ENCODE measurements at regions not wholly inside any gene's neighbourhood (a gene's known extent, or its start where the extent isn't known, plus 50 kb on each side); places are given as distances from the start of the nearest gene placed in this dataset.
"Not testable (repeated sequence)": the region's sequence is repeated elsewhere in the genome, so short reads cannot be mapped to it uniquely, and the experiment has no call there.

GRCh38 chr6:3961581-3962215, 112.5 kb downstream of the FAM50B start:
- DNase-seq (ENCODE audit: low spot score) = no peak

DNA sequence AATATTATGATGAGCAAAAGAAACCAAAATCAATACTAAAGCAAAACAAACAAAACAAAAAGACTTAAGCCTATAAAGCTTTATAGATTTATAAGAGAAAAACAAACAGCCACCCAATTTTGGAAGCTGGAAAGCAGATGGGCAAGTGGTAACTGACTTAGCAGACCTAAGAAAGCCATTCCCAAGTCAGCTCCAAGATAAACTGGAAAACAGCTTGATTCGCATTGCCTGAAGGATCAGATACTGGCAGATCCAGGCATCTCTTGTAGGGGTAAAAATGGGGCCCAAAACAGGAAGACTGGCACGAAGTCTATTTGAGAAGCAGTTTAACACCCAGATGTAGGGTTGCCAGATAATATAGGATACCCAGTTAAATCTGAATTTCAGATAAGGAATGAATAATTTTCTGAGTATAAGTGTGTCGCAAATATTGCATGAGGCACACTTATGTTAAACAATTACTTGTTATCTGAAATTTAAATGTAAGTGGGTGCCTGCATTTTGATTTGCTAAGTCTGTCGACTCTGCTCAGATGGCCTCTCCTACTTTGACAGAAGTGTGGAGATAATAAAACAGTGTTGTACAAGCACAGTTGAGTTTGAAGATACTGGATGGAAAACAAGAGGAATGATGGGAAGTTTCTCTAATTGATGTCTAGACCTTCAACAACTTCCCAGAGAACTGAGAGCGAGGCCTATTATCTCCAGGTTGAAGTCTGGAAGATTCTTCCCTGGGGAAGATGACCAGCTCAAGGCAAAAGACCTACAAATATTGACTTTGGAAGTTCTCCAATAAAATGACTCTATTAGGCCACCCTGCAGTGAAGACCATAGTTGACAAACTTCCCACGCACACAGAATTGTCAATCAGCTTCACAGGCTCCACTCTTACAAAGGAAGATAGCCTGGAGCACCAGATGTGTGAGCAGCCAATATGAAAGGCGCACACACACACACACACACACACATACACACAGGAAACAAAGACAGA, 113.4 kb downstream of the FAM50B start:
- DNase-seq (ENCODE audit: low spot score) = no peak

GRCh38 chr6:3963426-3963825, 114.3 kb downstream of the FAM50B start:
- DNase-seq (ENCODE audit: low spot score) = no peak

DNA sequence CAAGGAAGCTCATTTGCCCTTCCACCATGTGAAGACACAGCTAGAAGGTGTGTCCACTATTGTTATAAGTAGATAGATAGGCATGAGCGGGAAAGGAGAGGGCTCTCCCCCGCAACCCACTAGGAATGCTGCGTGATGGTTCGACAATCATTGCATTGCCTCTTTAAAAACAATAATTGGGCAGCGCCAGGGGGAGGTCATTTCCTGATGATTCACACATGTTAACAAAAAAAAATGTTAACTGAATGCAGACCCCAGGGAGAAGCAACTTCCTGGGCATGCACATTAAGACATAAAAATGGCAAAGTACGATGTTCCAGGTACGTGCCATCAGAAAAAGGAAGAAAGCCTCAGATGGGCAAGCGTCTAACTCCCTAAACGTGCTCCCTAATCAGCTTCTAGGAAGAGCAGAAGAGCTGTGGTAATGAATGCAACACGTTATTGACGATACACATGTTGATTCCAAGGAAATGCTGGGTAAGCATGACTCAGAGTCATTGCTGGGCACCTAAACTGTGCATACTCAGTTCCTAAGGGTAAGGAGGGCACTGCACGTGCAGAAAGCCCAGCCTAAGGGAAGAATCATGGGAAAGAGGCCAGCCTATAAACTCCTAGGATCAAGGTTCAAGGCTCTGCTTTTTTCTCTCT, 113.7 kb downstream of the FAM217A start:
- no peak for DNase-seq (ENCODE audit: low spot score)

GRCh38 chr6:3966426-3966825, 112.5 kb downstream of the FAM217A start:
- DNase-seq (ENCODE audit: low spot score) = no peak

DNA sequence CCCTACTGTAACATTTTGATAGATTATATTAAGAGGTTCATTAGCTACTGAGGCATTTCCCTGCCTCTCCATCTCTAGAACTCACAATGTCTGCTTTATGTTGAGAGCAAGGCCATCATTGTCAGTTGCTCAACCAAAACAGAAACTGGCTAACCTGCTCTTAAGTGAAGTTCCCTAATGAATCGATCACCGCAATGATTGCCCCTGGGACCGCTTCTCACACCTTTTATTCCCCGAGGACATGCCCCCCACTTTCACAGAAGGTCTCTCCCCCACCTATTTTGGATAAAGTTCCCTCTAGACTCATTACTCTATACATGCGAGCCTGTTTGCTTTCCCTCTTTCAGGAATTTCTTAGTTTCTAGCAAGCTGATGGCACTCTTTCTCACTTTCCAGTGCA, 108.8 kb downstream of the FAM217A start:
- no peak for DNase-seq (ENCODE audit: low spot score)

GRCh38 chr6:3973152-3973551, 105.8 kb downstream of the FAM217A start:
- not testable (repeated sequence) for DNase-seq (ENCODE audit: low spot score)

DNA sequence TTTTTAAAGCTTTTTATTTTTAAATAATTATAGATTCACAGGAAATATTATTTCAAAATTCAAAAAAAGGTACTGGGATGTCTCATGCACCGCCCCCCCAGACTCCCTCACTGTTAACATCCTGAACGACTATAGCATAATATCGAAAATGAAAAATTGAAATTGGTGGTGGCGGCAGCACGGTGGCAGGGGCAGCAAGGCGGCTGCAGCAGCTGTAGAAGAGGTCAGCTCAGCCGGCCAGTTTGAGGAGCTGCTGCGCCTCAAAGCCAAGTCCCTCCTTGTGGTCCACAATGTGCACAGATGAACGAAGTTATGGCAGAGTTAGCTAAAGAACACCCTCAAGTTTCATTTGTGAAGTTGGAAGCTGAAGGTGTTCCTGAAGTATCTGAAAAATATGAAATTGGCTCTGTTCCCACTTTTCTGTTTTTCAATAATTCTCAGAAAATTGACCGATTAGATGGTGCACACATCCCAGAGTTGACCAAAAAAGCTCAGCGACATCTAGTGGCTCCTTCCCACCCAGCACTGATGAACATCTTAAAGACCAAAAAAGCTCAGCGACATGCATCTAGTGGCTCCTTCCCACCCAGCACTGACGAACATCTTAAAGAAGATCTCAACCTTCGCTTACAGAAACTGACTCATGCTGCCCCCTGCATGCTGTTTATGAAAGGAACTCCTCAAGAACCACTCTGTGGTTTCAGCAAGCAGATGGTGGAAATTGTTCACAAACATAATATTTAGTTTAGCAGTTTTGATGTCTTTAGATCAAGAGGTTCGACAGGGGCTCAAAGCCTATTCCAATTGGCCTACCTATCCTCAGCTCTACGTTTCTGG, 100.8 kb downstream of the FAM217A start:
- DNase-seq (ENCODE audit: low spot score) = peak; percentile 47

DNA sequence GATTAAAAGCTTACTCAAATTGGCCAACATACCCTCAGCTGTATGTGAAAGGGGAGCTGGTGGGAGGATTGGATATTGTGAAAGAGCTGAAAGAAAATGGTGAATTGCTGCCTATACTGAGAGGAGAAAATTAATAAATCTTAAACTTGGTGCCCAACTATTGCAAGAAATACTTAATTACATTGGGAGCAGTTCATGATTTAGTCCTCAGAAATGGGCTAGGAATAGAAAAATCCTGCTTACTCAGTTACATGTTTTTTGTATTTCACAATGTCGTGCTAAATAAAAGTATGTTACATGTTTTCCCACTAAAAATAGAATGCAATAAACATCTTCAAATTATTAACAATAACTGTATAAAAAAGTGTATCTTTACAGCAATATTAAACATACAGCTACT, 100.0 kb downstream of the FAM217A start:
- DNase-seq (ENCODE audit: low spot score) = not testable (repeated sequence)

GRCh38 chr6:3981917-3982316, 97.0 kb downstream of the FAM217A start:
- DNase-seq (ENCODE audit: low spot score) = no peak

DNA sequence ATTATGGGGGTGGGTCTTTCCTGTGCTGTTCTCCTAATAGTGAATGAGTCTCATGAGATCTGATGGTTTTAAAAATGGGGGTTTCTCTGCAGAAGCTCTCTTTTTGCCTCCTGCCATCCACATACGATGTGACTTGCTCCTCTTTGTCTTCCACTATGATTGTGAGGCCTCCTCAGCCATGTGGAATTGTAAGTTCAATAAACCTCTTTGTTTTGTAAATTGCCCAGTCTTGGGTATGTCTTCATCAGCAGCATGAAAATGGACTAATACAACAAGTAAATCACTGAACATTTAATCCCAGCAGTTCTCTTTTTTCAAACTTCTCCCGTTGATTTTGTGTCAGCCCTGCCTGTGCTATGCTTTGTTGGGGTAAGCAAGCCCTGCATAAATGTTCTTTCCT, 95.2 kb downstream of the FAM217A start:
- DNase-seq (ENCODE audit: low spot score) = no peak

DNA sequence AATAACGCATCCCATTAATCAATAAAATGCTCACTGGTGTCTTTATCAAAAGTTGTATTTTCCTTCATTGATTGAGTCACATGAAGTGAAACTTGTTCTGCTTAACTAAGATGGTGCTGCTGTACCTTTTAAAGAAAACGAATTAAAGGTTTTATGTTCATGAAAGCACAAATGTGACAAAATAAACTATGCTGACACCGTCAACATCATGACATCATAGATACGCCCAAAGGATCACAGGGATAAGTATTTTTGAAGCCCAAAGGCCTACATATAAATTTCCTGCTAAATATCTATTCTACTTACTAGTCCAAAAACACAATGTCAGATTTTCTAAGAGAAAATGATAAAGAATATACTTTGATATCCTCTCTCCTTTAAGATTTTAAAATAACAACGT, 94.4 kb downstream of the FAM217A start:
- no peak for DNase-seq (ENCODE audit: low spot score)

DNA sequence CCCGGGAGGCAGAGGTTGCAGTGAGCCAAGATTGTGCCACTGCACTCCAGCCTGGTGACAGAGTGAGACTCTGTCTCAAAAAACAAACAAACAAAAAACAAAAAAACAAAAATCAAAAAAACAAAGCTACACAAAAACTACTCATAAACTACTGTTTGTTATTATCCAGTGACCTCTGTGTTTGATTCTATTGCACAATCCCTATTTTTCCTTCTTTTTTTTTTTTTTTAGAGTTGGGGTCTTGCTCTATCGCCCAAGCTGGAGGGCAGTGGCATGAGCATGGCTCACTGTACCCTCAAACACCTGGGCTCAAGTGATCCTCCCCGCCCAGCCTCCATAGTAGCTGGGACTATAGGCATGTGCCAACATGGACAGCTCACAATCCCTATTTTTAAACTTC, 92.7 kb downstream of the FAM217A start:
- DNase-seq (ENCODE audit: low spot score) = no peak

GRCh38 chr6:3987053-3987452, 91.9 kb downstream of the FAM217A start:
- no peak for DNase-seq (ENCODE audit: low spot score)

GRCh38 chr6:3987576-3987975, 91.4 kb downstream of the FAM217A start:
- no peak for DNase-seq (ENCODE audit: low spot score)

DNA sequence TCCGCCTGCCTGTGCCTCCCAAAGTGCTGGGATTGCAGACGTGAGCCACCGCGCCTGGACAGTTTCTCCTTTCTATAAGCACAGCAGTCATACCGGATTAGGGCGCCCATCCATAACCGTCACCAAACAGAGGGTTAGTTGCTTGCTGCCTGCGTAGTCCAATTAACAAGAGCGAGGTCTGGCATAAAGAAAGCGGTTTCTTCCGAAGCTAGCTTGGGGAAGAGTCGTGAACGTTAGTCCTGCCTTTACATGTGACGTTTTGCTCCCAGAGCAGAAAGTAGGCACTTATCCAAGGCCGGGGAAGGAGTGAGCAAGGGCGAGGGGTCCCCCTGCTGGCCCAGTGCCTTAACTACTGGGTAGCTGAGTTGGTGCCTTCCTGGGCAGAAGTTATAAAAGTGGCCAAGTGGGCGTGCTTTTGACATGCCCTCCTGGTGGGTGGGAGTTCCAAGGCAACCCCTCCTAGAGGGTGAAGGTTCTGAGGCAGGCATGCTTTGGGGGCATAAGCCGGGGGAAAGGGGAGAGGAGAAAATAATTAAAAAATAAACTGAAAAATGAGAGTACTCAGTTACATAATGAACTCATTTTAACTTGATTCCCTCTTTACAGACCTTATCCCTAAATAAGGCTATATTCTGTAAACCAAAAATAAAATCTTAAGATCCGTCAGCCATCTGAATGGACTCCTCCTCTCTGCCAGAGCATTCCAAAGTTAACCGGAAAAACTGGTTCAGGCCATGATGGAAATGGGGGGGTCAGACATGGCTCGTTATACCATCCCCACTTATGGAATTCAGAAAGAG, 88.0 kb downstream of the FAM217A start:
- DNase-seq (ENCODE audit: low spot score) = peak; percentile 85

DNA sequence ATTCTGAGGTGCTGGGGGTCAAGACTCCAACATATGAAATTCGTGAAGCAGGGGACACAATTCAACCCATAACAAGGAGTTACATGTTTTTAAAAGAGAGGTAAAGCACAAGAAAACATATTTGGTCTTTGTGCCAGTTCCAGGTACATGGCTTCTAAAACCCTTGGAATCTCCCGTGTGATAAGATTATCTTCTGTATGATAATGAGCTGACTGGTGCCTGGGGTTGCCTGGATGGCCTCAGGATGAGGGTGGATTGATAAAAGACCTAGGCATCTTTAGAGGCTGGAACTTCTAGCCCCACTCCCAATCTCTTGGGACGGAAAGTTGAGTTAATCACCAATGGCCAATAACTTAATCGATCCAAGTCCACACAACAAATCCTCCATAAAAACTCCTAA, 87.0 kb downstream of the FAM217A start:
- no peak for DNase-seq (ENCODE audit: low spot score)

- no peak for DNase-seq (ENCODE audit: low spot score)
Observed at GRCh38 chr6:3996349-3996748, 82.6 kb downstream of the FAM217A start.

GRCh38 chr6:3997177-3997770, 81.7 kb downstream of the FAM217A start:
- DNase-seq (ENCODE audit: low spot score) = peak; percentile 26

DNA sequence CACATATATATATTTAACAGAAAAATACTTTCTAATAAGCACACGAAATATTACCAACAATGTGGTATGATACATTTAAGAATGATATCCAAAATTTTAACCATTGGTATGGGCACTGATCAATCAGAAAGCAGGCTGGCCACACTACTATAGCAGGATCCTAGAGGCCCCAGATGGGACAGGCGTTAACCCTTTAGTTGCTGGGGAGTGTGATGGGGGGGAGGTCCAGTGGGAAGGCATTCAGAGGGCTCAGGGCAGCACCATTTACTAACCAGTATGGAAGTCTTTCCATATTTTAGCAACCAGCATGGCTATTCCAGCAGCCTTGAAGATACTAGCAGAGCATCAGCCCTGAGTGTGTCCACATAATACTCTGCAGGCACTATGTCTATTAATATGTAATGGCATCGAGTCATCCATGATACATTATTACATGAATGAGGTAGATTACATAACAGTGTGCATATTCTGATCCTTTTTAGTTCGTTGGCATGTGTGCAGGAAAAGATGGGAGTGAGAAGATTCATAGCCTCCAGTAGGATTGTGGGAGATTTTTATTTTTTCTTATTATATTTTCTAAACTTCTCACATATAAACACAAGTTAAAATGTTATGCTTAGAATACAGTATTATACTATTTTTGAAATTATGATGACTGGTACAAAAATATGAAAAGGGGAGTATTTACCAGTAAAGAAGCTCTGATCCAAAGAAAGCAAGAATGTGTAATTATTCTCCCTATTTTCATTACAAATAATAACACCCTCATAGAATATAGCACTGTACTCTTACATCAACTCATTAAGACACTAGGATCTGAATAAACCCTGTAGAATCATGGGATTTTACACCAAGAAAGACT, 78.9 kb downstream of the FAM217A start:
- no peak for DNase-seq (ENCODE audit: low spot score)
